ENCODE measurements at regions not wholly inside any gene's neighbourhood (a gene's known extent, or its start where the extent isn't known, plus 50 kb on each side); places are given as distances from the start of the nearest gene placed in this dataset.

- no peaks in the 10 kb centered on the region for H3K79me2 ChIP-seq
- TF ChIP-seq EZH2phosphoT487 (IDR thresholded peaks at IDR 0.05; ENCODE audit: low read depth, severe bottlenecking, unreplicated experiment) = no peak
- no peak for TF ChIP-seq EZH2 (IDR thresholded peaks at IDR 0.05; ENCODE audit: borderline replicate concordance)
- no peak for TF ChIP-seq CTCF (IDR thresholded peaks at IDR 0.05; ENCODE audit: poor library complexity)
- H3K4me2 ChIP-seq = no peak overlapping the region
- no peak overlapping the region for H2AFZ ChIP-seq
- H3K9me2 ChIP-seq (replicated peaks; ENCODE audit: insufficient read depth) = no peaks in the 10 kb centered on the region
- no peaks in the 10 kb centered on the region for H3K36me3 ChIP-seq (replicated peaks; ENCODE audit: insufficient read depth, low read depth)
- no peaks in the 10 kb centered on the region for H4K20me1 ChIP-seq (ENCODE audit: insufficient read depth, poor library complexity, severe bottlenecking)
- H3K4me1 ChIP-seq (ENCODE audit: insufficient read depth) = no peaks in the 10 kb centered on the region
- H3K4me3 ChIP-seq = no peak overlapping the region
- 92% methylated on average over 12 of the region's 12 CpGs for WGBS (ENCODE audit: low lambda C conversion rate, missing lambda C conversion rate)
- no peaks in the 10 kb centered on the region for H3K27me3 ChIP-seq
- no peak overlapping the region for H3K27ac ChIP-seq
- DNase-seq (ENCODE audit: low spot score) = no peak
- H3K9me3 ChIP-seq (ENCODE audit: low read depth) = no peaks in the 10 kb centered on the region
Observed at GRCh38 chr10:131736321-131736980, 164.4 kb upstream of the PPP2R2D start.

GRCh38 chr10:131737543-131738395 is 163.0 kb upstream of the PPP2R2D start:
- H3K36me3 ChIP-seq (replicated peaks; ENCODE audit: insufficient read depth, low read depth) = no peaks in the 10 kb centered on the region
- DNase-seq (ENCODE audit: low spot score) = no peak

GRCh38 chr10:131738396-131738735 is 162.4 kb upstream of the PPP2R2D start:
- no peaks in the 10 kb centered on the region for H3K9me3 ChIP-seq (ENCODE audit: low read depth)
- H3K4me1 ChIP-seq (ENCODE audit: insufficient read depth) = peaks cover 4% of the 10 kb centered on the region
- no peaks in the 10 kb centered on the region for H3K79me2 ChIP-seq
- H3K9me2 ChIP-seq (replicated peaks; ENCODE audit: insufficient read depth) = no peaks in the 10 kb centered on the region
- H3K4me3 ChIP-seq = no peak overlapping the region
- no peaks in the 10 kb centered on the region for H3K27me3 ChIP-seq
- 86% methylated on average over 11 of the region's 11 CpGs for WGBS (ENCODE audit: low lambda C conversion rate, missing lambda C conversion rate)
- no peak for DNase-seq (ENCODE audit: low spot score)
- no peak overlapping the region for H2AFZ ChIP-seq
- H3K27ac ChIP-seq = no peak overlapping the region
- no peaks in the 10 kb centered on the region for H4K20me1 ChIP-seq (ENCODE audit: insufficient read depth, poor library complexity, severe bottlenecking)
- H3K36me3 ChIP-seq (replicated peaks; ENCODE audit: insufficient read depth, low read depth) = no peaks in the 10 kb centered on the region
- H3K4me2 ChIP-seq = no peak overlapping the region
- TF ChIP-seq EZH2 (IDR thresholded peaks at IDR 0.05; ENCODE audit: borderline replicate concordance) = no peak

More at GRCh38 chr10:131737543-131738395, 163.0 kb upstream of the PPP2R2D start:
- no peak overlapping the region for H3K27ac ChIP-seq
- H3K79me2 ChIP-seq = no peaks in the 10 kb centered on the region
- no peak overlapping the region for H3K4me3 ChIP-seq
- no peak overlapping the region for H2AFZ ChIP-seq
- no peaks in the 10 kb centered on the region for H3K9me2 ChIP-seq (replicated peaks; ENCODE audit: insufficient read depth)
- no peaks in the 10 kb centered on the region for H3K4me1 ChIP-seq (ENCODE audit: insufficient read depth)
- H3K9me3 ChIP-seq (ENCODE audit: low read depth) = no peaks in the 10 kb centered on the region
- H3K27me3 ChIP-seq = no peaks in the 10 kb centered on the region
- WGBS (ENCODE audit: low lambda C conversion rate, missing lambda C conversion rate) = 86% methylated on average over 18 of the region's 18 CpGs
- no peak for TF ChIP-seq EZH2 (IDR thresholded peaks at IDR 0.05; ENCODE audit: borderline replicate concordance)
- TF ChIP-seq CTCF (IDR thresholded peaks at IDR 0.05; ENCODE audit: poor library complexity) = no peak
- no peak for TF ChIP-seq EZH2phosphoT487 (IDR thresholded peaks at IDR 0.05; ENCODE audit: low read depth, severe bottlenecking, unreplicated experiment)
- no peaks in the 10 kb centered on the region for H4K20me1 ChIP-seq (ENCODE audit: insufficient read depth, poor library complexity, severe bottlenecking)
- H3K4me2 ChIP-seq = no peak overlapping the region

GRCh38 chr10:131739206-131739605 is 161.6 kb upstream of the PPP2R2D start:
- TF ChIP-seq CTCF (IDR thresholded peaks at IDR 0.05; ENCODE audit: poor library complexity) (no peak), EZH2 (IDR thresholded peaks at IDR 0.05; ENCODE audit: borderline replicate concordance) (no peak), EZH2phosphoT487 (IDR thresholded peaks at IDR 0.05; ENCODE audit: low read depth, severe bottlenecking, unreplicated experiment) (no peak)
- H3K4me3 ChIP-seq = no peak overlapping the region
- 78% methylated on average over 8 of the region's 10 CpGs for WGBS (ENCODE audit: low lambda C conversion rate, missing lambda C conversion rate)
- no peaks in the 10 kb centered on the region for H3K79me2 ChIP-seq
- H3K4me1 ChIP-seq (ENCODE audit: insufficient read depth) = peaks cover 8% of the 10 kb centered on the region
- H3K9me3 ChIP-seq (ENCODE audit: low read depth) = no peaks in the 10 kb centered on the region
- DNase-seq (ENCODE audit: low spot score) = peak; percentile 1
- H3K27ac ChIP-seq = no peak overlapping the region
- H3K36me3 ChIP-seq (replicated peaks; ENCODE audit: insufficient read depth, low read depth) = no peaks in the 10 kb centered on the region
- no peaks in the 10 kb centered on the region for H3K9me2 ChIP-seq (replicated peaks; ENCODE audit: insufficient read depth)
- H2AFZ ChIP-seq = no peak overlapping the region
- H3K4me2 ChIP-seq = no peak overlapping the region
- H4K20me1 ChIP-seq (ENCODE audit: insufficient read depth, poor library complexity, severe bottlenecking) = no peaks in the 10 kb centered on the region
- no peaks in the 10 kb centered on the region for H3K27me3 ChIP-seq
